ENCODE measurements at regions not wholly inside any gene's neighbourhood (a gene's known extent, or its start where the extent isn't known, plus 50 kb on each side); places are given as distances from the start of the nearest gene placed in this dataset.

GRCh38 chr2:139526781-139527180, 746.6 kb upstream of the NXPH2 start:
- no peaks in the 10 kb centered on the region for H3K4me1 ChIP-seq
- no peaks in the 10 kb centered on the region for H3K9me3 Mint-ChIP-seq (ENCODE audit: unreplicated experiment)
- no peak overlapping the region for H3K27ac Mint-ChIP-seq (ENCODE audit: unreplicated experiment)
- POLR2A ChIA-PET = no interaction called here
- no peaks in the 10 kb centered on the region for H3K36me3 Mint-ChIP-seq (ENCODE audit: insufficient read depth, unreplicated experiment)
- no peak overlapping the region for H3K4me3 Mint-ChIP-seq (ENCODE audit: unreplicated experiment)
- DNase-seq = no peak
- no peaks in the 10 kb centered on the region for H3K27me3 ChIP-seq (replicated peaks; ENCODE audit: control insufficient read depth, insufficient read depth, low read length)
- no peak overlapping the region for H3K4me3 ChIP-seq (ENCODE audit: low read depth, low read length)
- TF ChIP-seq, protein P1, sequence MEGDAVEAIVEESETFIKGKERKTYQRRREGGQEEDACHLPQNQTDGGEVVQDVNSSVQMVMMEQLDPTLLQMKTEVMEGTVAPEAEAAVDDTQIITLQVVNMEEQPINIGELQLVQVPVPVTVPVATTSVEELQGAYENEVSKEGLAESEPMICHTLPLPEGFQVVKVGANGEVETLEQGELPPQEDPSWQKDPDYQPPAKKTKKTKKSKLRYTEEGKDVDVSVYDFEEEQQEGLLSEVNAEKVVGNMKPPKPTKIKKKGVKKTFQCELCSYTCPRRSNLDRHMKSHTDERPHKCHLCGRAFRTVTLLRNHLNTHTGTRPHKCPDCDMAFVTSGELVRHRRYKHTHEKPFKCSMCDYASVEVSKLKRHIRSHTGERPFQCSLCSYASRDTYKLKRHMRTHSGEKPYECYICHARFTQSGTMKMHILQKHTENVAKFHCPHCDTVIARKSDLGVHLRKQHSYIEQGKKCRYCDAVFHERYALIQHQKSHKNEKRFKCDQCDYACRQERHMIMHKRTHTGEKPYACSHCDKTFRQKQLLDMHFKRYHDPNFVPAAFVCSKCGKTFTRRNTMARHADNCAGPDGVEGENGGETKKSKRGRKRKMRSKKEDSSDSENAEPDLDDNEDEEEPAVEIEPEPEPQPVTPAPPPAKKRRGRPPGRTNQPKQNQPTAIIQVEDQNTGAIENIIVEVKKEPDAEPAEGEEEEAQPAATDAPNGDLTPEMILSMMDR (IDR thresholded peaks at IDR 0.05; ENCODE audit: insufficient read depth in 1 of 2, low read depth in 1 of 2, low read length in 1 of 2, severe bottlenecking in 1 of 2, unreplicated experiment in 1 of 2) = no peak
- peaks cover 3% of the 10 kb centered on the region for H3K27me3 Mint-ChIP-seq (ENCODE audit: insufficient read depth, unreplicated experiment)
- H3K4me1 Mint-ChIP-seq (ENCODE audit: low read depth, unreplicated experiment) = no peaks in the 10 kb centered on the region
- BruUV-seq (replicated peaks) = no TSS peak
- H3K36me3 ChIP-seq (ENCODE audit: control insufficient read depth, insufficient read depth, low read length) = no peaks in the 10 kb centered on the region
- CTCF ChIA-PET = no interaction called here
- H3K9me3 ChIP-seq = no peaks in the 10 kb centered on the region
- intact Hi-C loops (cut with micrococcal nuclease; ENCODE audit: unreplicated experiment) = no loop called here

GRCh38 chr2:139518321-139518720, 738.1 kb upstream of the NXPH2 start:
- no peaks in the 10 kb centered on the region for H3K27me3 ChIP-seq (replicated peaks; ENCODE audit: control insufficient read depth, insufficient read depth, low read length)
- H3K36me3 ChIP-seq (ENCODE audit: control insufficient read depth, insufficient read depth, low read length) = no peaks in the 10 kb centered on the region
- no peaks in the 10 kb centered on the region for H3K36me3 Mint-ChIP-seq (ENCODE audit: insufficient read depth, unreplicated experiment)
- no peaks in the 10 kb centered on the region for H3K4me1 ChIP-seq
- no peak overlapping the region for H3K27ac Mint-ChIP-seq (ENCODE audit: unreplicated experiment)
- BruUV-seq (replicated peaks) = no TSS peak
- no peaks in the 10 kb centered on the region for H3K9me3 ChIP-seq
- ChIA-PET POLR2A (no interaction called here), CTCF (no interaction called here)
- intact Hi-C loops (cut with micrococcal nuclease; ENCODE audit: unreplicated experiment) = no loop called here
- no peak overlapping the region for H3K4me3 Mint-ChIP-seq (ENCODE audit: unreplicated experiment)
- no peaks in the 10 kb centered on the region for H3K9me3 Mint-ChIP-seq (ENCODE audit: unreplicated experiment)
- H3K27me3 Mint-ChIP-seq (ENCODE audit: insufficient read depth, unreplicated experiment) = peaks cover 7% of the 10 kb centered on the region
- H3K4me1 Mint-ChIP-seq (ENCODE audit: low read depth, unreplicated experiment) = no peaks in the 10 kb centered on the region
- TF ChIP-seq, protein P1 (IDR thresholded peaks at IDR 0.05; ENCODE audit: insufficient read depth in 1 of 2, low read depth in 1 of 2, low read length in 1 of 2, severe bottlenecking in 1 of 2, unreplicated experiment in 1 of 2) = no peak
- DNase-seq = no peak
- no peak overlapping the region for H3K4me3 ChIP-seq (ENCODE audit: low read depth, low read length)

GRCh38 chr2:139514951-139515350, 734.8 kb upstream of the NXPH2 start:
- CTCF ChIA-PET = no interaction called here
- TF ChIP-seq, protein P1 (IDR thresholded peaks at IDR 0.05; ENCODE audit: insufficient read depth in 1 of 2, low read depth in 1 of 2, low read length in 1 of 2, severe bottlenecking in 1 of 2, unreplicated experiment in 1 of 2) = no peak

More at GRCh38 chr2:139514951-139515350, 734.8 kb upstream of the NXPH2 start:
- POLR2A ChIA-PET = no interaction called here
- no TSS peak for BruUV-seq (replicated peaks)
- no peaks in the 10 kb centered on the region for H3K4me1 Mint-ChIP-seq (ENCODE audit: low read depth, unreplicated experiment)
- no peak overlapping the region for H3K27ac Mint-ChIP-seq (ENCODE audit: unreplicated experiment)
- no peak overlapping the region for H3K4me3 ChIP-seq (ENCODE audit: low read depth, low read length)
- intact Hi-C loops (cut with micrococcal nuclease; ENCODE audit: unreplicated experiment) = no loop called here
- no peak for DNase-seq
- H3K4me1 ChIP-seq = no peaks in the 10 kb centered on the region
- no peak overlapping the region for H3K4me3 Mint-ChIP-seq (ENCODE audit: unreplicated experiment)
- H3K27me3 Mint-ChIP-seq (ENCODE audit: insufficient read depth, unreplicated experiment) = peaks cover 3% of the 10 kb centered on the region
- H3K36me3 ChIP-seq (ENCODE audit: control insufficient read depth, insufficient read depth, low read length) = no peaks in the 10 kb centered on the region
- H3K9me3 ChIP-seq = no peaks in the 10 kb centered on the region
- H3K9me3 Mint-ChIP-seq (ENCODE audit: unreplicated experiment) = no peaks in the 10 kb centered on the region
- no peaks in the 10 kb centered on the region for H3K36me3 Mint-ChIP-seq (ENCODE audit: insufficient read depth, unreplicated experiment)
- no peaks in the 10 kb centered on the region for H3K27me3 ChIP-seq (replicated peaks; ENCODE audit: control insufficient read depth, insufficient read depth, low read length)

Data from Caco-2 (cell line).